ENCODE measurements at regions not wholly inside any gene's neighbourhood (a gene's known extent, or its start where the extent isn't known, plus 50 kb on each side); places are given as distances from the start of the nearest gene placed in this dataset.

GRCh38 chrX:112233164-112233563 lies 150.6 kb upstream of the TRPC5 start (continued):
- no peak for TF ChIP-seq SKIL (IDR thresholded peaks at IDR 0.05; ENCODE audit: low read depth, poor library complexity, severe bottlenecking)
- TF ChIP-seq SUZ12 (IDR thresholded peaks at IDR 0.05; ENCODE audit: unreplicated experiment), result no peak
- TF ChIP-seq ESRRA (IDR thresholded peaks at IDR 0.05; ENCODE audit: low read length), result peak; percentile 51; the same call in 1 of the 2 replicates
- TF ChIP-seq NBN (IDR thresholded peaks at IDR 0.05), result no peak
- TF ChIP-seq SMAD1 (IDR thresholded peaks at IDR 0.05; ENCODE audit: low read depth, partially characterized antibody), result no peak
- no peak for TF ChIP-seq CUX1 (IDR thresholded peaks at IDR 0.05; ENCODE audit: insufficient replicate concordance, low read depth, low read length)
- no peak for TF ChIP-seq ZSCAN29 (IDR thresholded peaks at IDR 0.05)
- no peak for TF ChIP-seq ELK1 (IDR thresholded peaks at IDR 0.05; ENCODE audit: low read depth, low read length)
- TF ChIP-seq DPF2 (IDR thresholded peaks at IDR 0.05), result 0 out of 2 replicates have a peak, but pooled peaks have one; percentile 32
- no peak for TF ChIP-seq HDAC6 (IDR thresholded peaks at IDR 0.05; ENCODE audit: unreplicated experiment)
- no peak for TF ChIP-seq KDM1A (IDR thresholded peaks at IDR 0.05; ENCODE audit: borderline replicate concordance)
- no peak for TF ChIP-seq IRF3 (IDR thresholded peaks at IDR 0.05)
- TF ChIP-seq NFIC (IDR thresholded peaks at IDR 0.05; ENCODE audit: low read depth, low read length), result no peak
- no peak for TF ChIP-seq CBFB (IDR thresholded peaks at IDR 0.05; ENCODE audit: low read depth)
- no peak for TF ChIP-seq SPI1 (IDR thresholded peaks at IDR 0.05; ENCODE audit: borderline replicate concordance, insufficient read depth, low read depth, low read length)
- no peak for TF ChIP-seq STAT1 (conservative IDR thresholded peaks at IDR 0.05)
- TF ChIP-seq MXI1 (IDR thresholded peaks at IDR 0.05; ENCODE audit: low read depth, low read length), result no peak
- TF ChIP-seq SUPT20H (IDR thresholded peaks at IDR 0.05; ENCODE audit: borderline replicate concordance, control insufficient read depth, low read depth, low read length), result no peak
- TF ChIP-seq RAD51 (IDR thresholded peaks at IDR 0.05), result peak; percentile 59; the same call in 1 of the 2 replicates
- no peak for TF ChIP-seq JUND (IDR thresholded peaks at IDR 0.05; ENCODE audit: low read depth, low read length)
- TF ChIP-seq TCF3 (IDR thresholded peaks at IDR 0.05; ENCODE audit: borderline replicate concordance, insufficient read depth, low read depth, low read length), result no peak
- no peak for TF ChIP-seq ETV6 (conservative IDR thresholded peaks at IDR 0.05 in 1 of 2, IDR thresholded peaks at IDR 0.05 in 1 of 2; ENCODE audit: borderline replicate concordance in 1 of 2, low read depth in 1 of 2)
- no peak for TF ChIP-seq FOS (IDR thresholded peaks at IDR 0.05; ENCODE audit: borderline replicate concordance, extremely low read depth, insufficient read length)

Measured in GM12878 (cell line).